DOHH2 (cell line): ENCODE measurements at regions not wholly inside any gene's neighbourhood (a gene's known extent, or its start where the extent isn't known, plus 50 kb on each side); places are given as distances from the start of the nearest gene placed in this dataset.

Experiments
- EZH2phosphoT487 ChIP-seq: fragments of 200-600 bp; sonication (generic); IDR thresholded peaks from 2 replicates; pipeline ENCODE4 v1.6.1; 2017; ENCODE audit warnings: borderline replicate concordance, mild to moderate bottlenecking, antibody characterized with exemption, low read length, moderate library complexity, mixed read lengths
- TF ChIP-seq, protein P1 (sequence below): fragments of 200-600 bp; sonication (generic); IDR thresholded peaks from one replicate; pipeline ENCODE4 v1.5.1; 2014; ENCODE audit warnings: antibody characterized with exemption, mild to moderate bottlenecking, low read depth, low read length; ENCODE audit not compliant: poor library complexity, severe bottlenecking

DNA sequence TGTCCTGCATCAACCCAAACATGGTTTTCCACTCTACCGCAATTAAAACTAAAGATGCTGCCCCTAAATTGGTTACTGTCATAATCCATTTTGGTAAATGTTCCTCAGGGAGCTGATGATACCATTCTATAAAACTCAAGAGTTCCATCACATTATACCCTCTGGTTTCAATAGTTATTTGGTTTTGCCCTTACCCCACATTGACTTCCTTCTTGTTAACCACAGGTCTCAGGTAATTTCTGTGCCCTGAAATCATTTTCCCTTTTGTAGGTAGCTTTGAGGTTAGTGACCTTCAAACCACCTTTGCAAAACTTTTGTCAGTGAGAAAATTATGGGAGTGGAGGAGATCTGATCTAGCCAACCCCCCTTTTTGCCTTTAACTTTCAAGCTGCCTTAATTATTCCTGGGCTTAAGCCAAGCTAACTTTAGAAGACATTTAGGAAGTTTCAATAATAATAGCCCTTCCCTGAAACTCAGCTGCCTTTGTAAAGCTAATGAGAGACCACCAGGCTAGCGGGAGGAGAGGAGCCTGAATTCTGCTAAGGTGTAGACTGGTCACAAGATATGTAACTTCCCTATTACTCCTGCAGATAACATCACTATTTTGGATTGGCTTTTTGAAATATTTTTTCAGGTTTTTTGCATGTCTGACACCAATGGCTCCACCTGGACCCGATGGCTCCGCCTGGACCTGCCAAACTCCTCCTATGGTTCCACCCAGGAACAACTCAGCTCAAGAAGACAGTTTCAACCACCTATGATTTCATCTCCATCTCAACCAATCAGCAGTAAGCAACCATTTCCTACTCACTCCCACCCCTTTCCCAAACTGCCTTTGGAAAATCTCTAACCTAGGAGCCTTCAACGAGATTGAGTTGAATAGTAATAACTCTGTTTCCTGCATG, 224.9 kb downstream of the HS3ST3B1 start:
- no peak for TF ChIP-seq EZH2phosphoT487
- TF ChIP-seq, protein P1, sequence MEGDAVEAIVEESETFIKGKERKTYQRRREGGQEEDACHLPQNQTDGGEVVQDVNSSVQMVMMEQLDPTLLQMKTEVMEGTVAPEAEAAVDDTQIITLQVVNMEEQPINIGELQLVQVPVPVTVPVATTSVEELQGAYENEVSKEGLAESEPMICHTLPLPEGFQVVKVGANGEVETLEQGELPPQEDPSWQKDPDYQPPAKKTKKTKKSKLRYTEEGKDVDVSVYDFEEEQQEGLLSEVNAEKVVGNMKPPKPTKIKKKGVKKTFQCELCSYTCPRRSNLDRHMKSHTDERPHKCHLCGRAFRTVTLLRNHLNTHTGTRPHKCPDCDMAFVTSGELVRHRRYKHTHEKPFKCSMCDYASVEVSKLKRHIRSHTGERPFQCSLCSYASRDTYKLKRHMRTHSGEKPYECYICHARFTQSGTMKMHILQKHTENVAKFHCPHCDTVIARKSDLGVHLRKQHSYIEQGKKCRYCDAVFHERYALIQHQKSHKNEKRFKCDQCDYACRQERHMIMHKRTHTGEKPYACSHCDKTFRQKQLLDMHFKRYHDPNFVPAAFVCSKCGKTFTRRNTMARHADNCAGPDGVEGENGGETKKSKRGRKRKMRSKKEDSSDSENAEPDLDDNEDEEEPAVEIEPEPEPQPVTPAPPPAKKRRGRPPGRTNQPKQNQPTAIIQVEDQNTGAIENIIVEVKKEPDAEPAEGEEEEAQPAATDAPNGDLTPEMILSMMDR = no peak
